H1 (cell line): ENCODE measurements at regions not wholly inside any gene's neighbourhood (a gene's known extent, or its start where the extent isn't known, plus 50 kb on each side); places are given as distances from the start of the nearest gene placed in this dataset.

Experiments
- FOSL1 ChIP-seq: IDR thresholded peaks from 2 replicates; pipeline ENCODE4 v1.6.1; 2011; ENCODE audit warnings: mild to moderate bottlenecking, low read depth, low read length, moderate library complexity; ENCODE audit not compliant: insufficient read depth
- NANOG ChIP-seq: IDR thresholded peaks from 2 replicates; pipeline ENCODE4 v1.6.1; 2011; ENCODE audit warnings: low read length, low read depth, mild to moderate bottlenecking, inconsistent platforms; ENCODE audit not compliant: insufficient read depth, poor library complexity, severe bottlenecking
- ZNF274 ChIP-seq: IDR thresholded peaks from 2 replicates; pipeline ENCODE4 v1.7.0; 2012; ENCODE audit warnings: low read length, borderline replicate concordance; ENCODE audit errors: extremely low read depth
- TF ChIP-seq, protein P1 (sequence below): fragments of 300-600 bp; sonication (generic); IDR thresholded peaks from 2 replicates; pipeline ENCODE4 v1.7.1; 2012; ENCODE audit warnings: low read length, moderate library complexity, mild to moderate bottlenecking, inconsistent platforms; ENCODE audit not compliant: insufficient replicate concordance
- TF ChIP-seq, protein P2 (sequence below): IDR thresholded peaks from 2 replicates; pipeline ENCODE4 v1.6.1; 2011; ENCODE audit warnings: low read length, improper control_type of control experiment

DNA sequence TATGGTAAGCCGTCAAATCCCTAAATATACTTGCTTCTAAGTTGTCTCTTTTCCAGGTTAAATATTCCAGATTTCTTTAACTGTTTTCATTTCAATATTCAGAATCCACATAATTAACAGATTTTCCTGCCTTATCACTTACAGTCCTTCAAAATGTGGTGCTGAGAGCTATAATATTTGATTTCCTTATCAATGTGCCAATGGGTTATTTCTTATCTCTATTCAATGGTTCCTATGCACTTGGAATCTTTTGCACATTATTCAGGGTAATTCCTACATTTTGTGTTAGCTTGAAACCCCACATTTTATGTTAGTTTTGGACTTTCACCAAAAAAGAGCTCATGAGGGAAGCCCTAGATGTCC is 173.5 kb downstream of the ZFP36L2 start (continued):
- TF ChIP-seq, protein P1, sequence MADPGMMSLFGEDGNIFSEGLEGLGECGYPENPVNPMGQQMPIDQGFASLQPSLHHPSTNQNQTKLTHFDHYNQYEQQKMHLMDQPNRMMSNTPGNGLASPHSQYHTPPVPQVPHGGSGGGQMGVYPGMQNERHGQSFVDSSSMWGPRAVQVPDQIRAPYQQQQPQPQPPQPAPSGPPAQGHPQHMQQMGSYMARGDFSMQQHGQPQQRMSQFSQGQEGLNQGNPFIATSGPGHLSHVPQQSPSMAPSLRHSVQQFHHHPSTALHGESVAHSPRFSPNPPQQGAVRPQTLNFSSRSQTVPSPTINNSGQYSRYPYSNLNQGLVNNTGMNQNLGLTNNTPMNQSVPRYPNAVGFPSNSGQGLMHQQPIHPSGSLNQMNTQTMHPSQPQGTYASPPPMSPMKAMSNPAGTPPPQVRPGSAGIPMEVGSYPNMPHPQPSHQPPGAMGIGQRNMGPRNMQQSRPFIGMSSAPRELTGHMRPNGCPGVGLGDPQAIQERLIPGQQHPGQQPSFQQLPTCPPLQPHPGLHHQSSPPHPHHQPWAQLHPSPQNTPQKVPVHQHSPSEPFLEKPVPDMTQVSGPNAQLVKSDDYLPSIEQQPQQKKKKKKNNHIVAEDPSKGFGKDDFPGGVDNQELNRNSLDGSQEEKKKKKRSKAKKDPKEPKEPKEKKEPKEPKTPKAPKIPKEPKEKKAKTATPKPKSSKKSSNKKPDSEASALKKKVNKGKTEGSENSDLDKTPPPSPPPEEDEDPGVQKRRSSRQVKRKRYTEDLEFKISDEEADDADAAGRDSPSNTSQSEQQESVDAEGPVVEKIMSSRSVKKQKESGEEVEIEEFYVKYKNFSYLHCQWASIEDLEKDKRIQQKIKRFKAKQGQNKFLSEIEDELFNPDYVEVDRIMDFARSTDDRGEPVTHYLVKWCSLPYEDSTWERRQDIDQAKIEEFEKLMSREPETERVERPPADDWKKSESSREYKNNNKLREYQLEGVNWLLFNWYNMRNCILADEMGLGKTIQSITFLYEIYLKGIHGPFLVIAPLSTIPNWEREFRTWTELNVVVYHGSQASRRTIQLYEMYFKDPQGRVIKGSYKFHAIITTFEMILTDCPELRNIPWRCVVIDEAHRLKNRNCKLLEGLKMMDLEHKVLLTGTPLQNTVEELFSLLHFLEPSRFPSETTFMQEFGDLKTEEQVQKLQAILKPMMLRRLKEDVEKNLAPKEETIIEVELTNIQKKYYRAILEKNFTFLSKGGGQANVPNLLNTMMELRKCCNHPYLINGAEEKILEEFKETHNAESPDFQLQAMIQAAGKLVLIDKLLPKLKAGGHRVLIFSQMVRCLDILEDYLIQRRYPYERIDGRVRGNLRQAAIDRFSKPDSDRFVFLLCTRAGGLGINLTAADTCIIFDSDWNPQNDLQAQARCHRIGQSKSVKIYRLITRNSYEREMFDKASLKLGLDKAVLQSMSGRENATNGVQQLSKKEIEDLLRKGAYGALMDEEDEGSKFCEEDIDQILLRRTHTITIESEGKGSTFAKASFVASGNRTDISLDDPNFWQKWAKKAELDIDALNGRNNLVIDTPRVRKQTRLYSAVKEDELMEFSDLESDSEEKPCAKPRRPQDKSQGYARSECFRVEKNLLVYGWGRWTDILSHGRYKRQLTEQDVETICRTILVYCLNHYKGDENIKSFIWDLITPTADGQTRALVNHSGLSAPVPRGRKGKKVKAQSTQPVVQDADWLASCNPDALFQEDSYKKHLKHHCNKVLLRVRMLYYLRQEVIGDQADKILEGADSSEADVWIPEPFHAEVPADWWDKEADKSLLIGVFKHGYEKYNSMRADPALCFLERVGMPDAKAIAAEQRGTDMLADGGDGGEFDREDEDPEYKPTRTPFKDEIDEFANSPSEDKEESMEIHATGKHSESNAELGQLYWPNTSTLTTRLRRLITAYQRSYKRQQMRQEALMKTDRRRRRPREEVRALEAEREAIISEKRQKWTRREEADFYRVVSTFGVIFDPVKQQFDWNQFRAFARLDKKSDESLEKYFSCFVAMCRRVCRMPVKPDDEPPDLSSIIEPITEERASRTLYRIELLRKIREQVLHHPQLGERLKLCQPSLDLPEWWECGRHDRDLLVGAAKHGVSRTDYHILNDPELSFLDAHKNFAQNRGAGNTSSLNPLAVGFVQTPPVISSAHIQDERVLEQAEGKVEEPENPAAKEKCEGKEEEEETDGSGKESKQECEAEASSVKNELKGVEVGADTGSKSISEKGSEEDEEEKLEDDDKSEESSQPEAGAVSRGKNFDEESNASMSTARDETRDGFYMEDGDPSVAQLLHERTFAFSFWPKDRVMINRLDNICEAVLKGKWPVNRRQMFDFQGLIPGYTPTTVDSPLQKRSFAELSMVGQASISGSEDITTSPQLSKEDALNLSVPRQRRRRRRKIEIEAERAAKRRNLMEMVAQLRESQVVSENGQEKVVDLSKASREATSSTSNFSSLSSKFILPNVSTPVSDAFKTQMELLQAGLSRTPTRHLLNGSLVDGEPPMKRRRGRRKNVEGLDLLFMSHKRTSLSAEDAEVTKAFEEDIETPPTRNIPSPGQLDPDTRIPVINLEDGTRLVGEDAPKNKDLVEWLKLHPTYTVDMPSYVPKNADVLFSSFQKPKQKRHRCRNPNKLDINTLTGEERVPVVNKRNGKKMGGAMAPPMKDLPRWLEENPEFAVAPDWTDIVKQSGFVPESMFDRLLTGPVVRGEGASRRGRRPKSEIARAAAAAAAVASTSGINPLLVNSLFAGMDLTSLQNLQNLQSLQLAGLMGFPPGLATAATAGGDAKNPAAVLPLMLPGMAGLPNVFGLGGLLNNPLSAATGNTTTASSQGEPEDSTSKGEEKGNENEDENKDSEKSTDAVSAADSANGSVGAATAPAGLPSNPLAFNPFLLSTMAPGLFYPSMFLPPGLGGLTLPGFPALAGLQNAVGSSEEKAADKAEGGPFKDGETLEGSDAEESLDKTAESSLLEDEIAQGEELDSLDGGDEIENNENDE, result no peak
- TF ChIP-seq, protein P2, sequence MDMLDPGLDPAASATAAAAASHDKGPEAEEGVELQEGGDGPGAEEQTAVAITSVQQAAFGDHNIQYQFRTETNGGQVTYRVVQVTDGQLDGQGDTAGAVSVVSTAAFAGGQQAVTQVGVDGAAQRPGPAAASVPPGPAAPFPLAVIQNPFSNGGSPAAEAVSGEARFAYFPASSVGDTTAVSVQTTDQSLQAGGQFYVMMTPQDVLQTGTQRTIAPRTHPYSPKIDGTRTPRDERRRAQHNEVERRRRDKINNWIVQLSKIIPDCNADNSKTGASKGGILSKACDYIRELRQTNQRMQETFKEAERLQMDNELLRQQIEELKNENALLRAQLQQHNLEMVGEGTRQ, result no peak
- TF ChIP-seq NANOG (no peak), FOSL1 (no peak), ZNF274 (no peak)
